Stromal cell of bone marrow (primary cell): ENCODE measurements at regions not wholly inside any gene's neighbourhood (a gene's known extent, or its start where the extent isn't known, plus 50 kb on each side); places are given as distances from the start of the nearest gene placed in this dataset.

Source experiments
- DNase-seq: peaks from one replicate; pipeline ENCODE4 v3.0.0-alpha.2; 2012; ENCODE audit warnings: low read depth

DNA sequence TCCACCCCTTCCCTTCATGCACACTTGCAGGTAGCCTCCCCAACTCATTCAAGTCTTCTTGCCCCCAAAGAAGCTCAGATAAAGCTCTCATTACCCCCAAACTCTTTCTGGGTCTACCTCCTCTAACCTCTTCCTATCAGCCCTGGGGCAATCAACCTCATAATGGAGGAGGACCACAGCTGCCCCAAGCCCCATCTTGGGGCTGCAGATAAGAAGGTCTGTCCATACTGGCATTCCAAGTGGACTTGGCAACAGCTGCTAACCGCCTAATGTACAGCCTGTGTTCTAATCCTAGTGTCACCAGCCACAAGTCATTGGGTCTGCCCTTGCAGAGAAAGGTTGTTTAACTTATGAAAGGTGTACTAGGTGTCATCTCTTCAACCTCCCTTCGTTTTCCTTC is 107.4 kb upstream of the ADGRF1 start:
- no peak for DNase-seq

DNA sequence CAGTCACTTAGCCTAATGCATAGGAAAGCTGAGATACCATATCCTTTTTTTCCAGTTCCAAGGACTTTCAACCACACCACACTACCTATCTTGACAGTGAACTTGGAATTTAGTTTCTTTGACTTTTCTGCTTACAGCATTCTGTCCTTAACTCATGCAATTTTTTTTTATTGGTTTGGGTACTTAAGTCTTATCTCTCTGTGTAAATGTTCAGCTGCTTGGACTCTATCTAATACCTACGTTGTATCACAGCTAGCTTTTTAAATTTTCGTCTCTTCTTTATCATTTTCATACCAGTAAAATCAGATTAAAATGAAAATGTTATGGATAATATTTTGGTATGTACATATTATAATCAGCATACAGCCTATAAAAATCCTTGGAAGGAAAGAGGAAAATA is 106.9 kb upstream of the ADGRF1 start:
- no peak for DNase-seq

- DNase-seq = no peak
Measured at GRCh38 chr6:47147836-47148344, 105.8 kb upstream of the ADGRF1 start.

GRCh38 chr6:47147175-47147727 is 105.1 kb upstream of the ADGRF1 start:
- DNase-seq = no peak

DNA sequence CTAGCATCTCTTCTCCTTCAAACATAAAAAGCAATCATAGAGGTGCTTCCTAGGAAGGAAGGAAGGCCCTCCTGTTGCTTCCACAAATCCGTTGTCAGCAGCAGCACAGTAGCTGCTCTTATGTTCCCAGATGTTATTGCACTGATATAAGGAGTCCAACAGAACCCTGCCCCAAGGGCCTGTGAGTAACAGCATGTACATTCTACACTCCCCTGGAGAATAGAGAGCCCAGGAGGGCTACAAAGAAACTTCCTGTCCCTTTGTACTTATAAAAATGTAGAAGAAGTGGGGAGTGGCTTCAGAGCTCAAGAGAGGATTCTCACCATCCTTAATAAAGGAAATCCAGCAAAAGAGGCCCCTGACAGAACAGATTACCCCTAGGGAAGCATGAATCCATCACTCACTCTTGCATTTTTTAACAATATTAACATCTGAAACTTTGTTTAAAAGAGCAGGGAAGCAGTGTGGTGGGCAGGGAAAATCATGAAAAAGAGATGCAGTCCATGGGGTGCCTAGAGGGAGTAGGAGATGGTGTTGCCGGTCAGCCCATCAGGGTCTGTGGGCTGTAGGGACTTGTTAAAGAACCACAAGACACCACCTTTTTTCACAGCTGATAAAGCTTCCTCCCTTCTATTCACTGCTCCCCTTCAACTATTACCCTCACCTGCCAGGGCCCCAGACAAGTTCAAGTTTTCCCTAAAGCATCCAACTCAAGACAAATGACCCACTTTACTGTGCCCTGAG is 104.5 kb upstream of the ADGRF1 start:
- DNase-seq = no peak

DNA sequence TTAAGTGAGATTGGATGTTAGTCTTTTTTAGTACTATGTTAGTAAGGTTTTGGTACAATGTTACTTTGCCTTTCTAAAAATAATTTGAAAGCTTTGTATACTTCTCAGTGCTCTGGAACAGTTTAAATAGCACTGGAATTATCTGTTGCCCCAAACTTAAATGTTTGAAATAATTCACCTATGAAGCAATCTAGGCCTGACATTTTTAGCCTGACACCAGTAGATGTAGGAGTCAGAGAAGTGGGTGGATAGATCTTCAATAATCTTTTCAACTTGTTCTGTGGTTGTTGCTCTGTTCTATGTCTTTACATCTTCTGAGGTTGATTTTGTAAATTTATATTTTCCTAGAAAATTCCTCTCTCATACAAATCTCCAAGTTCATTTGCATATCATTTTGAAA is 103.1 kb upstream of the ADGRF1 start:
- no peak for DNase-seq

DNA sequence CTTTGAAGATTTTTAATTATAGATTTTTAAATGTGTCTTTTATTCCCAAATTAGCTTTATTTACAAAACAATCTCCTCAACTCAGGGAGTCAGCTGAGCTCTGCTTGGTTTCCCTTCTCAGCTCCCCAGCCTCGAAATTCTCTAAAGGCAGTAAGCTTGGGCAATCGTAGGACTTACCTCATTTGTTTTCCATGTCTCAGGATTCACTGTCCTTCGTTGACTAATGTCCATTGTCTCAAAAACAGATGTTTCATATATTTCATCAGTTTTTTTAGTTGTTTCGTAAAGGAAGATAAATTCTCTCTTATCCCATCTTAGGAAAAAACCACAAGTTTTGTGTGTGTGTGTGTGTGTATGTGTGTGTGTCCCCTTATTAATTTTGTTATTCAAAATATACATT is 102.2 kb upstream of the ADGRF1 start:
- DNase-seq = peak; percentile 26

DNA sequence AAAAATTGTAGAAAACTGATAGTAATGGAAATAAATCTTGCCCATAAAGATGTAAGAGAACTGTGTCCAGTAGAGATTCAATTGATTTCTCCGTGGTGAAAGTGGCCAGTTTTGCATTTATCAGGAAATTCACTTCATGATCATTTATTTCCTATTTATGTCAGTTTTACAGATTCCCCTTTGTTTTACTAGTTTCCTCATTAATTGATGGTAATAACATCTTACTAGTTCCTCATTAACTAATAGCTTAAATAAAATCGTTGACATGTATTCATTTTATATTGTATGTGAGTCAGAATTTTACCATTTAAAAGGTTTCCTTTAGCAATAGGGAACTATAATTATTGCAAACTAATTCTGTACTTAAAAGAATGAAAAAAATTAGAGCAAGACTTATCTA is 99.8 kb upstream of the ADGRF1 start:
- no peak for DNase-seq

- DNase-seq = no peak
Measured at GRCh38 chr6:47141171-47141570, 99.0 kb upstream of the ADGRF1 start.

DNA sequence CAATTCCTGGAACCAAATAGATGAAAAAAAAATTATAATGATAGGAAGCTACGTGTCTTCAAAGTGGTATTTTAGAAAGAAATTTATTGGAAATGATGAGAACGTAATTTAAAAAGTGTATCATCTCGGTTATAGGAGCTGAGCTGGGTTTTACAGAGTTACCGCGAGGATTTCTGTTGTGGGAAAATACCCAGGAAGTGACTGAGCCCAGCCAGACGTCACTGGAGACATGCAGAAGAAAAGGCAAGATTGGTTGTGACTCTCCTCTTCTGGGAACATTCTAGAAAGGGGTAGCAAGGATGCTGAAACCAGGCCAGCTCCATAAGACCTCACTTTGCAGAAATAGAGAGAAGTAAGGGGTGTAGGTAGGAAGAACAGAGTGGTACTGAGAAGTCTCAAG is 95.9 kb upstream of the ADGRF1 start:
- no peak for DNase-seq

GRCh38 chr6:47137073-47137472 is 94.9 kb upstream of the ADGRF1 start:
- no peak for DNase-seq

DNA sequence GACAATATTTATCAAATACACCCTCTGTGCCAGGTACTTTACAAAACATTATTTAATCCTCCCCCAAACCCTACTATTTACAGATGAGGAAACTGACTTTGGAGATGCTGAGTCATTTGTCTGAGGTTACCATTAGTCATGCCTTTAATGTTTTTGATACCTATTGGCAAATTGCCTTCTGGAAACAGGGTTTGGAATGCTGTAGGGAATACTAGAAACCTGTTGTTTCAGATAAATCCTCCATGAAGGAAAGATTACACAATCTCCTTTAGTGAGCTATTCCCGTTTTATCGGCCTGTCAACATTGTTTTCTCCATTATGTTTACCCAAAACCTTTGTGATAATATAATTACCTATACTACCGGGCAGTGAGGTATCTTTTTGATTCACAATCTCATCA is 93.6 kb upstream of the ADGRF1 start:
- DNase-seq = peak; percentile 53

DNA sequence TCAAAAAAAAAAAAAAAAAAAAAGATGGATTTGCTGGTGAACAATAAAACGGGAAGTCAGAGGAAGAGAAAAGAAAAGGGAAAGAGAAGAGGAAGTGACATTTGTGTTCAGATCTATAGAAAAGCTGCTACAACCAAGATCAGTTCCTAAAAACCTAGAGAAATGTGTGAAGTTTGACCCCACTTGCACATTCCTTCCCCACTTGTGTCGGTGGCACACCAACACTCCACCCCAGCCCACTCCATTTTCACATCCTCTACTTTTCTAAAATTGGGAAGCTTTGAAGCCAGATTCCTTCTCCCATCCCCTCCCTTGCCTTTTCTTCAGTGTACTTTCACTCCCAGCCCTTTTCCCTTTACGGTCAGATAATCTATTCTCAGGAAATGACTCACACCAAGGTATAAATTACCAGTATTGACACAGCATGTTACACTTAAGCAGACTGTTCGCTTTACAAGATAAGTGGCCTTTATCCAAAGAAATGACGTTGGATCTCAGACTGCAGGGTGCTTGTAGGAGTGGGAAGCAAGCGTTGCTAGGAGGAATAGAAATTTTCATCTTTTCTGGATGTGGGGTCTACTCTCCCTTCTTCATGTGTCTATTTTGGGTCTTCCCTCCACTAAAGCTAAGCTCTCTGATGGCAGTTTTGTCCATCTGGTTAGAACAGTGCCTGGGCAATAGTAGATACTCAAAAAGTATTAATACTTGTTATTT is 92.5 kb upstream of the ADGRF1 start:
- peak; percentile 84 for DNase-seq

DNA sequence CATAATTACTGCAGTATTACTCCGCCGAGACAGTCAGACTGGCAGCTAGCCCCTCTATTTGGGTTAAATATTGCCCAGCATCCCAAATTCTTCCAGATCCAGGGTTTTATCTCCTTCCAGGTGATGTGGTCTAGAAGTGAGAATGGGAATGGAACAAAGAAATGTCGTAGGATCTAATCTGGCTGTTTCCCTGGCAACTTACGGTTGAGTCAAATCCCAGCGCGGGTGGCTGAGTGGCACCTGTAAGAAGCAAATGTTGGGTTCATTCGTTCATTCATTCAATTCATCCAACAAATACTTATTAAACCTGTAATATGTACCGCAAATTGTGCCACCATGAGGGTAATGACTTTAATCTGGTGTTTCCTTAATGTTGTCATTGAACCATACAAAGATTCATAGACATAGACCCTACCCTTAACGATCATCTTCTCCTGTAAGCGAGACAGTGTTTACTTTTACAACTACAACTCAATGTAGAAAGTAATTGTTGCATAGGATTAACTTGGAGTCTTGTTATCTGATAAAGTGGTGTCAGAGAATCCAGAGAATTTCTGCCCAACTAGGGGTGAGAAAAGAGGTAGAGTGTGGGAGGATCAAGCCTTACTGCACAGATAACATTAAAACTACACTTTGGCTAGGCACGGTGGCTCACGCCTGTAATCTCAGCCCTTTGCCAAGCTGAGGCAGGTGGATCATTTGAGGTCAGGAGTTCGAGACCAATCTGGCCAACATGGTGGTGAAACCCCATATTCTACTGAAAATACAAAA is 91.3 kb upstream of the ADGRF1 start:
- DNase-seq = no peak

DNA sequence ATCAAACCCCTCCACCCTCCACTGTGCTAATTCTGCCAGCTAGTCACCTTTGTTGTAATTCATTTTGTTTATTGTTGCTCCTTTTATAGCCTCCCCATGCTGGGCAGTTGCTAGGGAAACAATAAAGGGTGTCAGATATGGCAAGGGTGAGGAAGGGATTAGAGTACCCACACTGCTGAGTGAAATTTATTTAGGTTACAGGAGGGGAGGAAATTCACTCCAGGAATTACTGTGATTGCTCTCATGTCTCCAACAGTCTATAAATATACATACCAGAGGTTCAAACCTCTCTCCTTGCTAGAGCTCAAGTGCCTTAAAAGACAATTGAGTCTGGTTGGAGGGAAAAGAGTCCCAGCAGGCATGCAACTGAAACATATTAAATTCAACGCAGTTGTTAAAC is 90.6 kb upstream of the ADGRF1 start:
- no peak for DNase-seq

DNA sequence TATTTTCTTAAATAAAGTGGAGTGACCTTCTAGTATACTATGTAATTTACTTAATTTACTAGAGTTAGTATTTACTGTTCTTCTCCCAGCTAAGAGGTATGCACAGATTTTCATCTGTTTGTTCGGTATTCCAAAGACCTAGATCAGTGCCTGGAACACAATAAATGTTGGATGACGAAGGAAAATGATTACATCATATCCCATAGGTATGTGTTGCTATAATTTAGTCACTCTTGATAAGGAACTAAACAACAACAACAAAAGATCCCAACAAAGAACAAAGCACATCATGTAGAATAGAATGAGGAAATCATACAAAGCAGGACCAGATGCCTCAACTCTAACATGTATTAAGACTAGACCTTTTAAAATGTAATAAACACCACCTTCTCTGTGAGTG is 89.6 kb upstream of the ADGRF1 start:
- no peak for DNase-seq

- DNase-seq = no peak
Measured at GRCh38 chr6:47130086-47130485, 88.0 kb upstream of the ADGRF1 start.

DNA sequence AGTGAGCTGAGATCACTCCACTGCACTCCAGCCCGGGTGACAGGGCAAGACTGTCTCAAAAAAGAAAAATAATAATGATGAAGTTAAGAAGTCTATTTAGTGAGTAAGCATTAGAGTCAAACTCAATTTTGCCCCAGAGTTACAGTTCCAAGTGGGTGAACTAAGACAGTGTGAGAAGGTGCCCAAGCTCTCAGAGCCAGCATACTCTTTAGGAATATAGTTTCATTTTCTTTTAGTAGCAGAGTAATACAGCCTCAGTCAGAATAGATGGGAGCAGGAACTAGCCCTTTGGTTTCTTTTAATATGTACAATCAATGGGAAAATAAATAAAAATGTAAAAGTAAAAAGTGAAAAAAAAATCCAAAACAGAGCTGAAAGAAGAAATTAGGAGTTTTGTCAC is 87.0 kb upstream of the ADGRF1 start:
- no peak for DNase-seq

DNA sequence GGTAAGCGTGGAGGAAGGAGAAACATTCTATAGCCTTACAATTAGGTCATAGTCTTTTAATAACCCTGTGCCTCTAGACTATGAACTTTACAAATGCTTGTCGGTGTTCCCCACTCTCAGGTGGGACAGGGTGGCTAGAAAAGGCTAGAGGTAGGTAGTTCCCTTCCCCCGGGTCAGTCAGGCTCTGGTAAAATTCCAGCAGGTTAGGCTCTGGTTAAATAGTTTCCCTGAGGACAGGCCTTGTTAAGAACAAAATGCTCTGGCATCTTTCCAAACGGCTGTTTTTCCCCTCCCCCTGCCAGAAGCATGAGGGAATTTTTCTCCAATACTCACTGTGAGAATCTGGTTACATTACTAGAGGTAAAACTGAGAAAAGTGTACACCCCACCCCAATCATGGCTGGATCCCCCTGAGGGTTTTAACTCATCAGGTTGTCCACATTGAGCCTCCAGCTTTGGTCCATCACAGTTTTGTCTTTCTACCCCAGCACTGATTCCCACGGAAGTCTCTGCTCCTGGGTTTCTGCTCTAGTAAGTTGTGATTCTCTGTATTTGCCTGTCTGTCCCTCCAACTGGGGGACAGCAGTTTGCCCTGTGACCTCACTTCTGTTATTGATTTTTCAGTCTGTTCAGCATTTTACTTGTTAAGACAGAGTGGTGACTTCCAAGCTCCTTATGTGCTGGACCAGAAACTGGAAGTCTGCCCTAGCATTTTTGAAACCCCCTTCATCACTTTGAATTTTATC is 84.7 kb upstream of the ADGRF1 start:
- DNase-seq = no peak

DNA sequence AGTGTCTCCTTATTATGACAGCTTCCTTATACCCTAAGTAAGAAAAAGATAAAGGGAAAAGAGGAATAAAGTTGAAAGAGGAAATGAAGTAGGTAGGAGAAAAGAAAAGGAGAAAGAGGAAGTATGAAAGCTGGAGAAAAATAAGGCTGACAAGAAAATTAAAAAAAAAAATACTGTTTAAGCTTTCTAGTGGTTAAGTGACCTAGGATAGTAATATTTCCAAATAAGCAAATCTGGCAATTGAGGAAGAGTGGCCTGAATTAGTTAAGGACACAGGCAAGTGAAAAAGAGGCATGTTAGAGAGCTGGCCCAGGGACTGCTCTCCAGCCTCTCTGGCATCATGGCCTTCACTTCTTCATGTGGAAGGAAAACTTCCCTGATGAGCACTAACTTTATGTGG is 76.5 kb upstream of the ADGRF1 start:
- no peak for DNase-seq

GRCh38 chr6:47117314-47117713 is 75.2 kb upstream of the ADGRF1 start:
- DNase-seq = no peak

DNA sequence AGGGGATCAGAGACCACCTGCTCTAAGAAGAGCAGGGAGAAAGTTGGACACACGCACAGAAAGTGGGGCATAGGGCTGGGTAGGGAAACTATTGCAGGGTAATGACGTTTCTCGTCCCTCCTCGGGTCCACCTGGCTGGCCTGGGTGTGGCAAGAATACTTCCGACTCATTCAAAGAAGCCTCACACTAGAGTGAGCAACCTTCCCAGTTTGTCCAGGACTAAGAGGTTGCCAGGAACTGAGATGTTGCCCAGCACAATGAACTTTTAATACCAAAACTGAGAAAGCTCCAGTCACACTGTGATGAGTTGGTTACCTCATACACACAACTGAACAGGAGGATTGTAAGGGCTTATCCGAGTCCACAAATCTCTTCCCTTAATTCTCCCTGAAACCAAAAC is 74.5 kb upstream of the ADGRF1 start:
- no peak for DNase-seq
